Type B pancreatic cell (in vitro differentiated cells): ENCODE measurements at regions not wholly inside any gene's neighbourhood (a gene's known extent, or its start where the extent isn't known, plus 50 kb on each side); places are given as distances from the start of the nearest gene placed in this dataset.

Experiments used
- DNase-seq: peaks from one replicate; pipeline ENCODE4 v3.0.0; 2021; ENCODE audit warnings: mixed read lengths; ENCODE audit not compliant: unreplicated experiment; ENCODE audit errors: extremely low spot score
- H3K27ac Mint-ChIP-seq: 2 replicates; pipeline ENCODE4 v1.8.0; 2021; ENCODE audit warnings: mild to moderate bottlenecking, mixed read lengths
- H3K27me3 Mint-ChIP-seq: 2 replicates; pipeline ENCODE4 v1.8.0; 2021; ENCODE audit warnings: mixed read lengths
- H3K36me3 Mint-ChIP-seq: 2 replicates; pipeline ENCODE4 v1.8.0; 2021; ENCODE audit warnings: mixed read lengths
- H3K4me1 Mint-ChIP-seq: one replicate; pipeline ENCODE4 v1.8.0; 2021; ENCODE audit warnings: mixed read lengths; ENCODE audit not compliant: unreplicated experiment
- H3K4me3 Mint-ChIP-seq: 2 replicates; pipeline ENCODE4 v1.8.0; 2021; ENCODE audit warnings: mild to moderate bottlenecking, mixed read lengths
- H3K9me3 Mint-ChIP-seq: 2 replicates; pipeline ENCODE4 v1.8.0; 2021; ENCODE audit warnings: mixed read lengths
- TF ChIP-seq, protein P1 (sequence below): fragments of 200-600 bp; sonication (generic); conservative IDR thresholded peaks from 2 replicates; pipeline ENCODE4 v1.5.0; 2021; ENCODE audit warnings: antibody characterized with exemption, mild to moderate bottlenecking

GRCh38 chr10:121405549-121405948 is 192.7 kb downstream of the FGFR2 start:
- Mint-ChIP-seq H3K27me3 (no peaks in the 10 kb centered on the region), H3K4me3 (no peak overlapping the region), H3K27ac (no peak overlapping the region), H3K4me1 (peaks cover 15% of the 10 kb centered on the region), H3K36me3 (no peaks in the 10 kb centered on the region), H3K9me3 (no peaks in the 10 kb centered on the region)
- DNase-seq: no peak
- TF ChIP-seq, protein P1, sequence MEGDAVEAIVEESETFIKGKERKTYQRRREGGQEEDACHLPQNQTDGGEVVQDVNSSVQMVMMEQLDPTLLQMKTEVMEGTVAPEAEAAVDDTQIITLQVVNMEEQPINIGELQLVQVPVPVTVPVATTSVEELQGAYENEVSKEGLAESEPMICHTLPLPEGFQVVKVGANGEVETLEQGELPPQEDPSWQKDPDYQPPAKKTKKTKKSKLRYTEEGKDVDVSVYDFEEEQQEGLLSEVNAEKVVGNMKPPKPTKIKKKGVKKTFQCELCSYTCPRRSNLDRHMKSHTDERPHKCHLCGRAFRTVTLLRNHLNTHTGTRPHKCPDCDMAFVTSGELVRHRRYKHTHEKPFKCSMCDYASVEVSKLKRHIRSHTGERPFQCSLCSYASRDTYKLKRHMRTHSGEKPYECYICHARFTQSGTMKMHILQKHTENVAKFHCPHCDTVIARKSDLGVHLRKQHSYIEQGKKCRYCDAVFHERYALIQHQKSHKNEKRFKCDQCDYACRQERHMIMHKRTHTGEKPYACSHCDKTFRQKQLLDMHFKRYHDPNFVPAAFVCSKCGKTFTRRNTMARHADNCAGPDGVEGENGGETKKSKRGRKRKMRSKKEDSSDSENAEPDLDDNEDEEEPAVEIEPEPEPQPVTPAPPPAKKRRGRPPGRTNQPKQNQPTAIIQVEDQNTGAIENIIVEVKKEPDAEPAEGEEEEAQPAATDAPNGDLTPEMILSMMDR: no peak

GRCh38 chr10:121405953-121406352 is 192.3 kb downstream of the FGFR2 start:
- H3K27me3 Mint-ChIP-seq: peaks cover 2% of the 10 kb centered on the region
- H3K27ac Mint-ChIP-seq: no peak overlapping the region
- TF ChIP-seq, protein P1: no peak
- no peak for DNase-seq
- H3K4me3 Mint-ChIP-seq: no peak overlapping the region
- peaks cover 19% of the 10 kb centered on the region for H3K4me1 Mint-ChIP-seq
- no peaks in the 10 kb centered on the region for H3K36me3 Mint-ChIP-seq
- no peaks in the 10 kb centered on the region for H3K9me3 Mint-ChIP-seq

- H3K36me3 Mint-ChIP-seq: peaks cover 4% of the 10 kb centered on the region
- DNase-seq: no peak
- peaks cover 29% of the 10 kb centered on the region for H3K4me1 Mint-ChIP-seq
- no peak overlapping the region for H3K27ac Mint-ChIP-seq
- H3K9me3 Mint-ChIP-seq: no peaks in the 10 kb centered on the region
- H3K27me3 Mint-ChIP-seq: peaks cover 7% of the 10 kb centered on the region
- TF ChIP-seq, protein P1: no peak
- no peak overlapping the region for H3K4me3 Mint-ChIP-seq
Measured at GRCh38 chr10:121406823-121407545, 191.3 kb downstream of the FGFR2 start.

DNA sequence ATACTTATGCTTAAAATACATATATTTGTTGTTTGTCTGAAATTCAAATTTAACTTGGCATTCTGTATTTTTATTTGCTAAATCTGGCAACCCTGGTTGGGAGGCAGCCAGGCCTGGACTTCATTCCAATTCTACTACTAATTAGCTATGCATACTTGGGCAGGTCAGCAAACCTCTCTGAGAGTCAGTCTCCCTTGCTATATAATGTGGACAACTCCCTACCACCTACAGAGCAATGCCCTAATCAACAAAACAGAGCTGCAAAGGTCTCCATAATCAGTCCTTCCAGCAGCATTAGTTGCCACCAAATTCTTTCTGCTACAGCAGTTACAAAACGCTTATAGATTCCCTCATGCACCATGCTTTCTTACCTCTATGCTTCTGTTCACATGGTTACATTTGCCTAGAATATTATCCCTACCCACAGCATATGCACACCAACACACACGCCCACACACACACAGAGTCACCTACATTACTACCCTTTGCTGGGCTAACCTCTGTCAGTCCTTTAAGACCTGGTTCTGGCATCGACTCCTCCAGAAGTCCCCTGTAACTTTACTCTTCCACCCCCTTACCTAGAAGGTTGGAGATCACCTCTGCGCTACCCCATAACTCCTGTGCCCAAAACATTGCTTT is 188.7 kb downstream of the FGFR2 start:
- Mint-ChIP-seq H3K27me3 (peaks cover 7% of the 10 kb centered on the region), H3K4me3 (no peak overlapping the region), H3K36me3 (peaks cover 4% of the 10 kb centered on the region), H3K27ac (no peak overlapping the region), H3K4me1 (peaks cover 33% of the 10 kb centered on the region), H3K9me3 (peaks cover 9% of the 10 kb centered on the region)
- TF ChIP-seq, protein P1: no peak
- no peak for DNase-seq

- Mint-ChIP-seq H3K27me3 (peaks cover 7% of the 10 kb centered on the region), H3K4me1 (peaks cover 45% of the 10 kb centered on the region), H3K27ac (no peak overlapping the region), H3K4me3 (no peak overlapping the region), H3K36me3 (peaks cover 4% of the 10 kb centered on the region), H3K9me3 (peaks cover 12% of the 10 kb centered on the region)
- TF ChIP-seq, protein P1: no peak
- DNase-seq: no peak
Measured at GRCh38 chr10:121411004-121411403, 187.2 kb downstream of the FGFR2 start.
